ENCODE measurements at regions not wholly inside any gene's neighbourhood (a gene's known extent, or its start where the extent isn't known, plus 50 kb on each side); places are given as distances from the start of the nearest gene placed in this dataset.

GRCh38 chr17:79331492-79331891 lies 256.9 kb downstream of the ENGASE start:
- TF ChIP-seq POLR2A (IDR thresholded peaks at IDR 0.05; ENCODE audit: low read length) (no peak), CTCF (IDR thresholded peaks at IDR 0.05) (no peak), KDM1A (IDR thresholded peaks at IDR 0.05; ENCODE audit: low read depth) (no peak), ELK1 (IDR thresholded peaks at IDR 0.05; ENCODE audit: low read depth, low read length) (no peak), JUNB (IDR thresholded peaks at IDR 0.05) (no peak), RCOR1 (IDR thresholded peaks at IDR 0.05; ENCODE audit: low read depth, low read length) (no peak), JUN (IDR thresholded peaks at IDR 0.05) (no peak), RAD21 (conservative IDR thresholded peaks at IDR 0.05 in 1 of 2, IDR thresholded peaks at IDR 0.05 in 1 of 2) (no peak), BHLHE40 (IDR thresholded peaks at IDR 0.05; ENCODE audit: low read depth, low read length) (no peak), EP300 (IDR thresholded peaks at IDR 0.05) (no peak), ESRRA (IDR thresholded peaks at IDR 0.05; ENCODE audit: borderline replicate concordance, low read length) (no peak), TP53 (CRISPR knock-in tag; IDR thresholded peaks at IDR 0.05) (no peak)
- TF ChIP-seq, protein P1, sequence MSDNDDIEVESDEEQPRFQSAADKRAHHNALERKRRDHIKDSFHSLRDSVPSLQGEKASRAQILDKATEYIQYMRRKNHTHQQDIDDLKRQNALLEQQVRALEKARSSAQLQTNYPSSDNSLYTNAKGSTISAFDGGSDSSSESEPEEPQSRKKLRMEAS (IDR thresholded peaks at IDR 0.05), result no peak
- TF ChIP-seq, protein P2, sequence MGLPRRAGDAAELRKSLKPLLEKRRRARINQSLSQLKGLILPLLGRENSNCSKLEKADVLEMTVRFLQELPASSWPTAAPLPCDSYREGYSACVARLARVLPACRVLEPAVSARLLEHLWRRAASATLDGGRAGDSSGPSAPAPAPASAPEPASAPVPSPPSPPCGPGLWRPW (IDR thresholded peaks at IDR 0.05), result no peak

Data from A549 (cell line).